ENCODE measurements at regions not wholly inside any gene's neighbourhood (a gene's known extent, or its start where the extent isn't known, plus 50 kb on each side); places are given as distances from the start of the nearest gene placed in this dataset.

DNA sequence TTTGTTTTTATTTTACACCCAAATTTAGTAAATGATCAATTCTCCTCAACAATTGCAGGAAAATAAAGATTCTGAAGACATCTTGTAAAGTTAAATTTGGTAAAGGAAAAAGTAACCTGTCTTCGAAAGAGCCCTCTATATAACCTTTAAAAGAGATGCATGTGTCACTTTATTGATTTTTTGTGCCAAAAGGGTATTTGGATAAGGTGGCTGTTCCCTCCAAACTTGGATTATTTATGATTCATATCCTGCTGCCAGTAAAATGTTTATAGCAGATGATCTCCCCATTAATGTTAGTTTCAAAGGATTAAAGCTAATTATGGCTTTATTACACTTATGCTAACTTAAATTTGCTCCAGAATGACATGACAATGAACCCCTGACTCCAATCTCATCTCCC, 98.8 kb downstream of the DUSP6 start:
- DNase-seq, result no peak

DNA sequence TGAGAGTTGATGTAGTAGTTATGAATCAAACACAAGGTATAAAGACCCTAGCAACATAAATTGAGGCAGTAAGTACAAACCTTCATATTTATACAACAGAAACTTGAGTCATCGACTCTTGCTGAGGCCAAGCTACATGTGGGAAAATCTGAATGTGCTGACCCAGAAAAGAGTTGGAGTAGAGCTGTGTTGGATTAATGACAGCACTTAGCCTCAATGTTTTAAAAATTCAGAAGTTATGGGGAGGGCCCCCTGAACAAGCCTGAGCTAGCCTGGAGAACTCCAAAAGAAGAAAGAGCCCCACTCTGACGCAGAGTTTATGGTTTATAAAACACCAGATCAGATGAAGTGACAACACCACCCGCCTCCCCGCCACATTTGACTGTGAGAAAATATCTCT, 100.0 kb downstream of the DUSP6 start:
- DNase-seq, result no peak

DNA sequence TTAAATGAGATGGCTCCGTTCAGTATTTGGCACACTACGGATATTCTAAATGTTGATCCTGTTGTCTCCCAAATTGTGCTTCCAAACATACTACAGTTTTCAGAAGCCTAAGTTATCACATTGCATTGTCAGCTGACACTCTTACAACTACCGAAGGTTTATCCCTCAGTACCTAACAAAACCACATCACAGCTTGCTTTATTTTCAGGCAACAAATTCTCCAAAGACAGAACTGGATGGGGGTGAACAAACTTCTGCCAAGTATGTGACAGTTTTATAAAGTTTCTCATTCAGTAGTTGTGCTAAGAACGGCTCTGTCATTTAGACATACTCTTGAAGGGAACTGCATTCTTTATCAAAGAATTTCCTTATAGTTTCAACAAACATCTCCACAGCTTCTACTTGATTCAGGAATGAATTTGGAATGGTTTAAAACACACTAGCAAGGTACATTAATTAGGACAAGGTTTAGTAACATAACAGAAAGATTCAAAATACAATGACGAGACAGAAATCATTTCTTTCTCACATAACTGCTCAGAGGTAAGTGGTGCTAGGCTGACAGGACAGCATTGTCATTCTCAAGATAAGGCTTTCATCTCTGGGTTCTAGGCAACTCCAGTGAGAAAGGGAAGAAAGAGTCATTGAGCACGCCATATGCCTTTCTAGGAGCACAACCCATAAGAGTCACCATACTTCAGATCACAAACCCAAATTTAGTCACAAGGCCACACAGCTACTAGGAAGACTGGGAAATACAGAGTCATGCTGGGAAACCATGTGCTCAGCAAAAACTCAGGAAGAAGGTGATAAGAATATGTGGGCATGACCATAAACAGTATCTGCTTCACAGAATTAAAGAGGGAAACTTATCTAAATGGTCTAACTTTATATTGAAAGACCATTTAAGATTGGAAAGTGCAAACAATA, 100.7 kb downstream of the DUSP6 start:
- no peak for DNase-seq

DNA sequence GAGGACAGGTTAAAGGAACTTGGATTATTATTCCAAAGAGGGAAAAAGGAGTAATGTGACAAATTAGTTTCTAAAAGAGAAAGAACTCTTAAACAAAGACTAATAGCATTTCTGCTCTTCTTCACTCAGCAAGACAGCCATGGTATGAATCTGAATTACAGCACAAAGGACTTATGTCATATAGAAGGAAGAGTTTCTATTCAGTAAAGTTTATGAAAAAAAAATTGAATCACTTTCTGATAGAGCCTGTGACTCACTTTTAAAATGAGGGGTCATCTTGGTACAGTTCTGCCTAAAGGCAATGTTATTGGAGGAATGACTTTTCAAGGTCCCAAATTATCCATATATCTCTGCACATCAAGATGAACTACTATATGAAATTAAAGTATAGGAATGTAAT, 101.7 kb downstream of the DUSP6 start:
- DNase-seq, result no peak

DNA sequence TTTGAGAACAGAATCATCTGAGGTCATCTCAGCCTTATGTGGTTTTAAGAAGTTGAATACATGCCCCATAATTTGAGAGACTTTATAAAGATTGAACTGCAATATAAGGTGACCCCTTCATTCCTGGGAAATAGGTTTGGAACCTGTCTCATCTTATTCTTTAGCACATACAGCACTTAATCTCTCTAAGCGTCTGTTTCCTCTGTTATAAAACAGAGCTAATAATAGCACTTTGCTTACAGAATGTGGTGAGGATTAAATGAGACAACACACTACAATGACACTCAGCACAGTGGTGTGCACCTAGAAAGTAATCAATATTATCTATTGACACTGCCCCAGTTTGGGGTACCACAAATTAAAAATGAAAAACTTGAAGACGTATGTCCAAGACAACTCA, 102.1 kb downstream of the DUSP6 start:
- no peak for DNase-seq

DNA sequence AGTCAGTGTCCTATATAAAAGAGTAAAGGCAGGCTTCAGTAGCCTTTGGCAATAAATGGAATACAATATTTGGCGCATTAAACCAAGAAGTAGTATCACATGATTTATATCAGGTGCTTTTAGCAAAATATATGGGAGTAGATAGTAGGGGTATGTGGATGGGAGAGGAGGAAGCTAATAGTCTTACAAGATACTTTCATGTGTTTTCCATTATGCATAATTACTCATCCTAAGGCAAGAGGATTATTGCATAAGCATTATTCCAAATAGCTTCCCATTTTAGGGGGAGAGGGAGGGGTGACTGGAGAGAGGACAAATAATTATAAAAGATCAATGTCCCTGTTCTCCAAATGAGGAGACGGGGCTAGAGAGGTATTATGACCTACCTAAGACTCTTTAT, 104.3 kb downstream of the DUSP6 start:
- no peak for DNase-seq

DNA sequence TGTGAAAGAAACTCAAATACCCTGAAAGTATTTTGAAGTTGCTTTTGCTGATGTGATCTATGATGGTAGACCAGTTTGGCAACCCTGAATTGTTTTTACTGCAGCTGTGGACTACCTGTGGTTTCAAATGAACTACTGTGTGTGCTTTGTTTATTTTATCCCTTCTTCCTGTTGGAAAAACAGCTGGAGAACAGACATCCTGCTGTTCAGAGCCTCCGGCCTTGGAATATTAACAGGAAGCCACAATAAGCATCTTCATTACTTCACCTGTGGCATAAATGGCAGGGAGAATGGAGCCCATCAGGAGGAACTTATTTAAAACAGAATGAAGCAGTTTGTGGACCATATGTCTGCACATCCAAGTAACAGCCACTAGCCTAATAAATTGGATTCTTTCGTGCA, 104.8 kb downstream of the DUSP6 start:
- DNase-seq, result no peak

DNA sequence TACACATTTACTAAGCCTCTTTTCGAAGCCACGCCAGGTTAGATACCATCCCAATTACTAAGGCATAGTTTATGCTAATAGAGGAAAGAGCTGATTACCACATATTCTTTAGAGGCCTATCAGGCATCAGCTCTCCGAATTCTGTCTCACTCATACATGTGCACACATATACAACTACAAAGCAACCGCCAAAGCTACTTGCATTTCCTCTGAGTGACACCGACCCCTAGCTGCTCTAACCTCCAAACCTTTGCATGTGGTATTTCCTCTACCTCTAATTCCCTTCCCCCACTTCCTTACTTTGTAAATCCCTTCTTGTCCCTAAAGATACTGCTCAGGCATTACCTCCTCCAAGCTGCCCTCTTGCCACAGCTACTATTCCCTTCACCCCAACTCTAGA, 107.2 kb downstream of the DUSP6 start:
- peak; percentile 24 for DNase-seq

DNA sequence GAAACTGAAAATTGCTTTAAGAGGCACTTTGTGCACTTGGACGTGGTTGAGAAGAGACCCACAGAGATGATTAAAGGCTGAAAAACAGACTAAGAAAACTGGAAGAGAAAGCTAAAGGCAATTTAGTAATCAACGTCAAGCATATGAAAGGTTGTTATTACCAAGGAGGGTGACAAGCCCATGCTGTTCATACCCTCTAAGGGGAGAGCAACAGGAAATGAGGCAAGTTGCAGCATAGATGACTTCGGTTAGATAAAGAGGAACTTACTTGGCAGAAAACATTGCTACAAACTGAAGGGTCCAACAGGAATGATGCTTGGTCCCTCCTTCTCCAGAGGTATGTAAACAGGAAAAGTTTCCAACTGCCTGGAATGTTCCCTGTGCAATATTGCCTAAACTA, 107.8 kb downstream of the DUSP6 start:
- DNase-seq, result no peak

DNA sequence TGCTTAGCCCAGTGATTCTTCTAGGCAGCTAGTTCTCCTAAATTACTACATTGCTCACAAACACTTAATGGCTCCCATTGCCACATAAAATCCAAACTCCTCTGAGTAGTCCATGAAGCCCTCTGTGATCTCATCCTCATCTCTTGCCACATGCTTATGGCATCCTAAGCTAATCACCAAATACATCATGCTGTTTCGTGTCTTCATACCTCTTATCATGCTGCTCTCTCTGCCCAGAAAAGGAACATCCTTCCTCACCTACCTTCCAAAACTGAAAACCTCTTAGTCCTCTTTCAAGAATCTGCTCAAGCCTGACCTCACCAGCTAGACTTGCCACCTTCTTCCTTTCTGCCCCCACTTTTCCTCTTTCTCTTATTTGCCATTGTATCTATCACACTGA, 108.5 kb downstream of the DUSP6 start:
- DNase-seq, result no peak

DNA sequence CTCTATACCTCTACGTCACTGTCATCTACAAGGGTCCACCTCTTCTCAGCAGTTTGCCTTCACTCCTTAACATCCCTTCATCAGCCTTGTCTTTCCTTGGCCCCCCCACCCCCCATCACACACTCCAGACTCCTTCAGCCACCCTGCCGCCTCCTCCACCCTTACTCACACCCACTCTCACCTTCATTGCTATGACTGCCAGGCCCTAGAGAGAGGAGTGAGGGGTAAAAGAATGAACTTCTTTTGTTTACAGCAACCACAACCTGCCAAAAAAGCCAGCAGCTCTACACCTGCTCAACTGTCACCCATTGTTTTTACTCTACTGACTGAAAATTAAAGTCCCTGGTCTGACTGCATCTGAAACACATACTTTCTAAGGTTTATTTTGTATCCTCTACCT, 112.8 kb downstream of the DUSP6 start:
- DNase-seq, result no peak

DNA sequence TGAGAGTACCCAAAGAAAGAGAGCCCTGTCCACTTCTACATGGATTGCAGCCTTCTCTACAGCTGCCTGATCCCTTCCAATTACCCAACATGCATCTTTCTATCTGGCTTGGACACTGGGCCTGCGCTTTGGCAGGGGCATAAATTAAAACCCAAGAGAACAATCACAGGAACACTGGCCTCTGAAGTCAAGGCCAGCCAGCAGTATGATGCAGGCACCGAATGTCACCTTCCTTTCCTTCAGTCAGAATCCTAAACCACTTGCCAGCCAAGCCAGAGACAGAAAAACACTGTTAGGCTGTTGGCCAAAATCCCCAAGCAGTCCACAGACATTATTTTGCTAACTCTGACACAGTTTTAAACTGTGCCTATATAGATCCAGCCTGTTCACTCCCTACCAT, 113.7 kb downstream of the DUSP6 start:
- no peak for DNase-seq

DNA sequence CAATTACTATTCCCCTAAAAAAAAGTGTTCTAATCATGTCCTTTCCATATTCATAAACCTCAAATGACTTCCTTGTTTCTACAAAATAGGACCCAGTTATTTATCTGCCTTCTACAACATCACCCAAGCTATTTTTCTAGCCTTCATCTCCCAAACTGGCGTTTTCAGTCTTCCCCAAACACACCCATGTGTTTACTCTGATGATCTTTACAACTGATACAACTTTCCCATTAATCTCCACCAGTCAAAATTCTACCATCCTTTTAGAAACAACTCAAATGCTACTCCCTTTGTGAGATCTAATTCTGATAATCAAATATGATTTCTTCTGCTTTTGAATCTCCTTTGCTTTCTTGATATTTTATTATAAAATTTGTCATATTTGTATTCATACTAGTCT, 114.5 kb downstream of the DUSP6 start:
- no peak for DNase-seq

DNA sequence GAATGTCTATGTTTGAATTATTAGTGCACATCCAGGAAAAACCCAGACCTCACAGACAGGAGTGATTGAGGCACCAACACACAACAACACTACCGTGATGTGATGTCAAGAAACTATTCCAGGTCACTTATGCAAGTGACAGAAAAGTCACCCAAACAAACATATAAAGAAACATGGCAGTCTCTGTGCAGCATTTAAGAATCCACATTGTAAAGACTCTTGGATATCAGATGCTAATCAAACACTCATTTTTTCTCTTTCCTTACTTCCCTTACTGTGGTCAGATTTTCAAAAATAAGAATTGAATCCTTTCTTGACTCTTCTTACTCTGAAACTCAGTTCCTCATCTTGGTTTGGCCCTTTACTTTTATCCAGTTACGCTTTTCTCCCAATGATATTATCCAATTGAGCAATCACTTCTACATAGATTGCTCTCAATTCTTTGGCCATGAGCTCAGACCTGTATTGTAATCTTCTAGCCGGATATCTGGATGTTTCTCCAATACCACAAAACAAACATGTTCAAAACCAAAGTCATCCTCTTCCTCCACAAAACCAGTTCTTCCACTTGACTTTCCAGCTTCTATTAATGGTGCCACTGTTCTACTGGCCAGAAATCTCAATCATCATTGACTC, 115.4 kb downstream of the DUSP6 start:
- DNase-seq, result no peak

DNA sequence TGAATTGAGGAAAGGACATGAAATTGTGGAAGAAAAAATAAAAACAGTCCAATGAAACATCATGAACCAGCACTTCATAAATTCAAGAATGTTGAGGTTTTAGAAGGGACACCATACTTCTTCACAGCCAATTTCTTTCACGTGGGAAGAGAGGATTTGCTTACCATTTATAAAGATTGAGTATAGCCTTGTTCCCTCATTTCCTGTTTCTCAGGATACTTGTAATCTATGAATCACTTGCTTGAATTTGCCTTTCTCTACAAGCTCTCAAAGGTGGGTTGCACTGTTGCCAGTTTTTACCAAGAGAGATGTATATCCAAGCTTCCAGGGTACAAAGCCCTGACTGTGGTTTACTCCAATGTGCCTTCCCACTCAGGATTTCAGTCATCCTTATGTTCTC, 116.1 kb downstream of the DUSP6 start:
- DNase-seq, result no peak

DNA sequence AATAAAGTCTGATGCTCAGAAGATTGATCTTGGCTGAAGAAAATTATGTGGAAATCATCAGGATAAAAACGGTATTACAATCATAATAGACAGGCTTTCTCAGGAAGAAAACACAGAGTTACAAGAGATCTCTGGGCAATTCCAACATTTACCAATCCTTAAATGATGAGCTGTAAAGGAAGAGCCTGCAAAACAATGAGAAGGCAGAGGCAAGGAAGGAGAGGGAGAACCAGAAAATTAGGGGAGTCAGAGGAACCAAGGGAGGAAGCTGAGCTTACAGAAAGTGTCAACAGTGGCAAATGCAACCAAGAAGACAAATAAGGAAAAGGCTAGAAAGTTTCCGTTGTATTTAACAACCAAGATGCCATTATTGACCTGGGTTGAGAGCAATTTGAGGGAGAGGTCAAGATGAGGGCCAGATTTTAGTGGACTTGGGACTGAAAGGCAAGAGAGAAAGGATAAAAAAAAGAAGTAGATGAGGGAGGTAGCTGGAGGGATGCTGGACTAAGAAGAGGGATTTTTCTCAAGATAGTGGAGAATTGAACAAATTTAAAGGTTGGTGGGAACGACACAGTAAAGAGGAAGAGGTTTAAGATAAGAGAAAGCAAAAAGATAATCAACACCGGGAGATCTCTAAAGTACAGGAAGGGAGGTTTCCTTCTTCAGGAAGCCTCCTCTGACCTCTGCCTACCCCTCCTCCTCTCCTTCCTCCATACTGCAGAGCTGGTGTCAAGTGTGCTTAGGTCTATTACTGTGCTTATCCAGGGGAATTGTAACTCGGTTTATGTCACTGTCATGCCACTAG, 116.9 kb downstream of the DUSP6 start:
- no peak for DNase-seq

DNA sequence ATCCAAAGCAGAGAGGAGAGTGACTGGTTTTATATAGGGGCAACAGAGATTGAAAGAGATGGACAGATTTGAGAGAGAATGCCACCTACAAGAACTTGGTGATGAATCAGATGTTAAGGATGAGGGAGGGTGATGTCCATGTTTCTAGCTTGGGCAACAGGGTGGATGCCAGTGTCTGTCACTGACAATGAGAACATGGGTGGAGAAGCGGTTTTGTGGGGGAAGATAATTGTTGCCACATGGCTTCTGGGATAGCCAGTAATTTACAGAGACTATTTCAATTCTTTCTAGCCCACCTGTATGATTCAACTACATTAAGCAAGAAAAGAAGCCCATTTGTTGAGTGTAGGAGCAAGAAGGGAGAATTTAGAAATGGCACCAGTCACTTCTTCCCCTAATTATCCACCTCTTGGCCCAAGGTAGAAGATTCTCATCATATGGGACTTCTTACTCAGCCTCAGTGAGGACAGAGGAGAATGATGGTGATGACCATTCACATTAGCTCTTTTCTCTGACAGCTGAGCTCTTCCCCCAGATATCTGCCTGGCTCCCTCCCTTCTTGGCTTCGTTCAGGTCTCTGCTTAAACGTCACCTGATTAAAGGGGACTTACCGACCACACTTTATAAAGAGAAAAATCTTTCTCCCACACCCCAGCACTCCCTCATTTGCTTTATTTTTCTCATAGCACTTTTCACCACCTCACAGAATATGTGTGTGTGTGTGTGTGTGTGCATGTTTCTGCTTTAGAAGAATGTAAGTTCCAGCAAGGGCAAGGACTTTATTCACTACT, 117.8 kb downstream of the DUSP6 start:
- no peak for DNase-seq

DNA sequence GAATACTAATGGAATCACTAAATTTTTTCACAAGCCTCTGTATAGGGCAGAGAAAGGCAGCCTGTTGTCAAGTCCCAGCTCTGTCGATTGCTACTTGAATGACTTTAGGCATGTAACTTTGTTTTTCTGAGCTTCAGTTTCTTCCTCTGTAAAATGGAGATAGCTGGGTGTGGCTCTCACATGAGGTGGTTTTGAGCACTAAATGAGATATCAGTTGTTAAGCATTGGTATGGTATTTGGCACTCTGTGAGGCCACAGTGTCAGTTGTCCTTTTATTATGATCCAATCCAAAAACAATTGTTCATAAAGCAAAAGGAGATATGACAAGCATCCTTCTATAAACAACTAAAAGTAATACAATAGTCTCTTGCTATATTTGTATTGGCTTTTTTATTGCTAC, 120.6 kb downstream of the DUSP6 start:
- DNase-seq, result no peak

DNA sequence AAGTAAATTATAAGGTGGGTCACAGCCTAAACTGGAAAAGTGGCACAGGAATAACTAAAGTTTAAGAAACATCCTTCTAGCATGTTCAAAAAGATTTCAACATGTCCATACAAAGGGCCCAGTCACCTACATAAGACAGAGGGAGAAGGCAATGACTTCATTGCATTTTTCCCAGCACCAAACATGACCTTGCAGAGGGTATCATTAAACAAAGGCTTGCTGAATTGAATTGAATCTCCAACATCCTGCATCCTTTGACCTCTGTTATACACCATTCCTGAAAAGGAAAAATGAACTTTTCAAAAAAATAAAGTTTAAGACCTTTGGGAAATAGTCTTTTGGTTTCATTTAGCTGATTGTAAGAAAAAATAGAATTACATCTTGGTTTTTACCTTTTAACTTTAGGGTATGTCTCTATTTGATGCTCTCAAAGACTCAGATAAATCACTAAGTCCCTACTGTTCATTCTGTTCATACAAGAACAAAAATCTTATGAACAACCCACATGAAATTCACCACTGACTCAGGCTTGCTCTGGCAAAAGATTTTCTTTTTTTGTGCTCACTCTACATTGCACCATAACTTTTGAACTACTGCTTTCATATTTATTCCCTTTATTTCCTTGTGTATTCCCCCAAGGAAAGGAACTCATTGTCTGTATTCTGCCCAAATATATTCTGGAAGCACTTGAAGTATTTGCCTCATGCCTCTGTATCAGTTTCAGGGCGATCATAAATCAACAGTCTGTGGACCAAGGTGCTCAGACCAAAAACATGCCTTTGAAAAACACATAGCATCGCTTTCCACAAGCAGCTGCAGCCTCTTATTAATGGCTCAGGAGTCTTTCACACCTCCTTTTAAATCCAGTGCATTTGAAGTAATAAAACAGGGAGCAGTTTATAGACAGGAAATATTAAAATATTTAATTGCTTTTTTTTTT, 121.7 kb downstream of the DUSP6 start:
- no peak for DNase-seq

DNA sequence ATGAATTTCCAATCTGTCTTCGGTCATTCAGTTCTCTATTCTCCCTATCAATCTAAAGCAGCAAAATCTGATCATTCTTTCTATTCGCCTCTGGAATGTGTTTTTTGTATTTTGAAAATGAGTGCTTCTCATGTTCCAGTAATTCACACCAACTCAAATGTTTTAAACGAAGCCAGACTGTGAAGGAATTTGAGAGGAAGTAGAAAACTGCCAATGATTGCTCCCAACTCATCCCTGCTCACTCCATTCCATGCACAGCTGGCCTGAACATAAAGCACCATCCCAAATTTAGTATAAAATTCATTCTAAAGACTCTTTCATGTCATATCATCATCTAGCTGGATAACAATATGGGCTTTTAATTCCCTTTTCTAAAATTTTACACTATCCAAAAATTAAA, 123.8 kb downstream of the DUSP6 start:
- no peak for DNase-seq

DNA sequence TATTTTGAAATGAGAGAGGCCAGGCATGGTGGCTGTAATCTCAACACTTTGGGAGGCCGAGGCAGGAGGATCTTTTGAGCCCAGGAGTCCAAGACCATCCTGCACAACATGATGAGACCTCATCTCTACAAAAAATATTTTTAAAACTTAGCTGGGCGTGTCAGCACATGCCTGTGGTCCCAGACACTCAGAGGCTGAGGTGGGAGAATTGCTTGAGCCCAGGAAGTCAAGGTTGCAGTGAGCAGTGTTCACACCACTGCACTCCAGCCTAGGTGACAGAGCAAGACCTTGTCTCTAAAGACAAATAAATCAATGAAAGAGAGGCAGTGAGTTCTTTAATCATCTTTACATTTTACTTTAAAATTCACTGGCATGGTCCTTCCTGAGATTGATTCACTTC, 124.5 kb downstream of the DUSP6 start:
- no peak for DNase-seq
